Activated naive CD4-positive, alpha-beta T cell treated with Interleukin-2 at 50 U/mL for 16 hours (primary cell): ENCODE measurements at regions not wholly inside any gene's neighbourhood (a gene's known extent, or its start where the extent isn't known, plus 50 kb on each side); places are given as distances from the start of the nearest gene placed in this dataset.

Experiments used
- DNase-seq: peaks from one replicate; pipeline ENCODE4 v3.0.0-alpha.2; 2020

- DNase-seq: no peak
Observed at GRCh38 chr20:59438201-59438600, 137.8 kb downstream of the EDN3 start.

GRCh38 chr20:59439243-59439642 lies 138.8 kb downstream of the EDN3 start:
- no peak for DNase-seq

GRCh38 chr20:59441306-59441705 lies 140.9 kb downstream of the EDN3 start:
- no peak for DNase-seq

- DNase-seq: no peak
Observed at GRCh38 chr20:59441860-59442810, 141.7 kb downstream of the EDN3 start.

GRCh38 chr20:59443550-59443949 lies 143.1 kb downstream of the EDN3 start:
- no peak for DNase-seq

- DNase-seq: no peak
Observed at GRCh38 chr20:59446376-59446775, 146.0 kb downstream of the EDN3 start.

- no peak for DNase-seq
Observed at GRCh38 chr20:59448196-59448595, 147.8 kb downstream of the EDN3 start.

GRCh38 chr20:59448851-59449444 lies 148.5 kb downstream of the EDN3 start:
- no peak for DNase-seq

GRCh38 chr20:59451066-59451630 lies 150.7 kb downstream of the EDN3 start:
- DNase-seq: no peak

GRCh38 chr20:59451641-59452040 lies 151.2 kb downstream of the EDN3 start:
- no peak for DNase-seq

GRCh38 chr20:59452856-59453255 lies 151.5 kb upstream of the PHACTR3 start:
- DNase-seq: no peak

- no peak for DNase-seq
Observed at GRCh38 chr20:59453759-59454560, 150.4 kb upstream of the PHACTR3 start.

GRCh38 chr20:59455402-59456341 lies 148.7 kb upstream of the PHACTR3 start:
- no peak for DNase-seq

GRCh38 chr20:59456342-59457279 lies 147.7 kb upstream of the PHACTR3 start:
- DNase-seq: no peak

- DNase-seq: no peak
Observed at GRCh38 chr20:59458645-59459044, 145.7 kb upstream of the PHACTR3 start.

- no peak for DNase-seq
Observed at GRCh38 chr20:59459586-59459985, 144.8 kb upstream of the PHACTR3 start.

GRCh38 chr20:59460352-59460751 lies 144.0 kb upstream of the PHACTR3 start:
- DNase-seq: no peak

- DNase-seq: no peak
Observed at GRCh38 chr20:59461526-59461925, 142.8 kb upstream of the PHACTR3 start.

GRCh38 chr20:59462249-59462648 lies 142.1 kb upstream of the PHACTR3 start:
- DNase-seq: no peak

GRCh38 chr20:59463541-59463940 lies 140.8 kb upstream of the PHACTR3 start:
- DNase-seq: no peak
